CD4-positive, alpha-beta T cell (primary cell): ENCODE measurements at regions not wholly inside any gene's neighbourhood (a gene's known extent, or its start where the extent isn't known, plus 50 kb on each side); places are given as distances from the start of the nearest gene placed in this dataset.

ENCODE experiments used
- ATAC-seq: fragments of 200-7000 bp; cut with Tn5 transposase; one replicate; pipeline ENCODE4 v1.10.0; 2022; ENCODE audit warnings: mild to moderate bottlenecking; ENCODE audit not compliant: poor library complexity
- CTCF ChIA-PET: fragments of 350-600 bp; sonication (Branson Sonifier 250); formaldehyde crosslinking; loops from one replicate; lab custom pipeline; 2021; ENCODE audit warnings: antibody characterized with exemption, inconsistent platforms; lab: Charles Lee
- POLR2A ChIA-PET: fragments of 350-600 bp; sonication (Branson Sonifier 250); formaldehyde crosslinking; loops from one replicate; lab custom pipeline; 2021; ENCODE audit warnings: antibody characterized with exemption, inconsistent platforms; lab: Charles Lee
- DNase-seq, 14 experiments: peaks; one replicate each; pipeline ENCODE4 v3.0.0-alpha.2; 2013 to 2020; ENCODE audit warnings: mixed read lengths in 2 of 14
- H3K27ac ChIP-seq, 2 donors: one replicate each; pipeline versions ENCODE4 v1.5.1 to v1.7.0; 2013; ENCODE audit warnings: low read length in 2 of 2, low read depth in 1 of 2, mild to moderate bottlenecking in 1 of 2
- H3K27me3 ChIP-seq, 2 experiments: 1 replicate in 1 of 2; 2 replicates in 1 of 2; pipeline versions ENCODE4 v1.6.1 to v1.7.0; 2013; ENCODE audit warnings: low read length in 2 of 2, control low read depth in 1 of 2, mild to moderate bottlenecking in 1 of 2, moderate library complexity in 1 of 2; ENCODE audit not compliant: insufficient read depth in 2 of 2, control insufficient read depth in 1 of 2
- H3K36me3 ChIP-seq: one replicate; pipeline ENCODE4 v1.6.1; 2013; ENCODE audit warnings: low read length, control low read depth; ENCODE audit not compliant: insufficient read depth
- H3K4me1 ChIP-seq: one replicate; pipeline ENCODE4 v1.6.1; 2013; ENCODE audit warnings: low read length, control low read depth; ENCODE audit not compliant: insufficient read depth
- H3K4me3 ChIP-seq: one replicate; pipeline ENCODE4 v1.5.1; 2013; ENCODE audit warnings: mild to moderate bottlenecking, low read length, moderate library complexity
- H3K9me3 ChIP-seq, 2 experiments: 1 replicate in 1 of 2; 2 replicates in 1 of 2; pipeline versions ENCODE4 v1.6.1 to v1.7.0; 2013; ENCODE audit warnings: low read length in 2 of 2, mild to moderate bottlenecking in 2 of 2, control low read depth in 1 of 2, moderate library complexity in 1 of 2; ENCODE audit not compliant: control insufficient read depth in 1 of 2, insufficient read depth in 1 of 2
- H3K27ac Mint-ChIP-seq: one replicate; pipeline ENCODE4 v1.8.0; 2020; ENCODE audit warnings: mixed read lengths
- H3K27me3 Mint-ChIP-seq: one replicate; pipeline ENCODE4 v1.8.0; 2021; ENCODE audit warnings: mixed read lengths
- H3K36me3 Mint-ChIP-seq: one replicate; pipeline ENCODE4 v1.8.0; 2021; ENCODE audit warnings: low read depth, mixed read lengths
- H3K4me1 Mint-ChIP-seq: one replicate; pipeline ENCODE4 v1.8.0; 2021; ENCODE audit warnings: low read depth, mixed read lengths
- H3K4me3 Mint-ChIP-seq: one replicate; pipeline ENCODE4 v1.8.0; 2020; ENCODE audit warnings: mild to moderate bottlenecking, mixed read lengths
- H3K9me3 Mint-ChIP-seq: one replicate; pipeline ENCODE4 v1.8.0; 2020; ENCODE audit warnings: mixed read lengths
- CTCF ChIP-seq: fragments of 200-600 bp; IDR thresholded peaks from one replicate; pipeline ENCODE4 v1.8.0; 2022; ENCODE audit warnings: antibody characterized with exemption, mild to moderate bottlenecking
- intact Hi-C, 2 experiments: fragments of 100-400 bp; cut with DNase I in 1 of 2; cut with micrococcal nuclease in 1 of 2; formaldehyde crosslinking; loops; one replicate each; pipeline versions ENCODE4 v1.15.1 to v1.9.0; 2023 to 2025; cut with DNase I, micrococcal nuclease

- no peaks in the 10 kb centered on the region for H3K4me1 Mint-ChIP-seq
- H3K9me3 Mint-ChIP-seq: peaks cover 2% of the 10 kb centered on the region
- no peak overlapping the region for H3K27ac Mint-ChIP-seq
- no peaks in the 10 kb centered on the region for H3K36me3 Mint-ChIP-seq
- H3K4me1 ChIP-seq: no peaks in the 10 kb centered on the region
- TF ChIP-seq CTCF: no peak
- H3K36me3 ChIP-seq: no peaks in the 10 kb centered on the region
- H3K9me3 ChIP-seq: peaks cover 0 to 1% of the 10 kb centered on the region in 2 experiments
- intact Hi-C loops: no loop called here
- ATAC-seq (no peak), DNase-seq (no peak)
- no peak overlapping the region for H3K4me3 ChIP-seq
- H3K27ac ChIP-seq: no peak overlapping the region
- no peak overlapping the region for H3K4me3 Mint-ChIP-seq
- no peaks in the 10 kb centered on the region for H3K27me3 Mint-ChIP-seq
- CTCF ChIA-PET: no interaction called here
- H3K27me3 ChIP-seq: no peaks in the 10 kb centered on the region
- POLR2A ChIA-PET: no interaction called here
These were observed 229.0 kb downstream of the TLE3 start for GRCh38 chr15:69868756-69869155.

- no peak for TF ChIP-seq CTCF
- ChIA-PET CTCF (no interaction called here), POLR2A (no interaction called here)
- Mint-ChIP-seq H3K4me3 (no peak overlapping the region), H3K27ac (no peak overlapping the region), H3K36me3 (no peaks in the 10 kb centered on the region), H3K4me1 (no peaks in the 10 kb centered on the region), H3K9me3 (peaks cover 7% of the 10 kb centered on the region), H3K27me3 (no peaks in the 10 kb centered on the region)
- Histone ChIP-seq H3K9me3 (peaks cover 2 to 6% of the 10 kb centered on the region in 2 experiments), H3K4me3 (no peak overlapping the region), H3K36me3 (no peaks in the 10 kb centered on the region), H3K27ac (no peak overlapping the region), H3K4me1 (no peaks in the 10 kb centered on the region), H3K27me3 (no peaks in the 10 kb centered on the region)
- ATAC-seq: no peak
- intact Hi-C loops: no loop called here
- no peak for DNase-seq
These were observed 228.4 kb downstream of the TLE3 start for GRCh38 chr15:69869291-69869690.

GRCh38 chr15:69869881-69870505 lies 227.7 kb downstream of the TLE3 start:
- DNase-seq: no peak
- no peak overlapping the region for H3K4me3 Mint-ChIP-seq
- ChIA-PET POLR2A (interaction anchor here (0.7 kb wide), 1 partner anchor 77 kb away, joined by 4 read pairs; no protein-coding TSS in a partner anchor), CTCF (no interaction called here)
- no peaks in the 10 kb centered on the region for H3K4me1 Mint-ChIP-seq
- no peak for TF ChIP-seq CTCF
- no peaks in the 10 kb centered on the region for H3K27me3 Mint-ChIP-seq
- H3K9me3 Mint-ChIP-seq: peaks cover 7% of the 10 kb centered on the region
- ATAC-seq: no peak
- Histone ChIP-seq H3K4me3 (no peak overlapping the region), H3K27me3 (no peaks in the 10 kb centered on the region), H3K36me3 (no peaks in the 10 kb centered on the region), H3K27ac (no peak overlapping the region), H3K9me3 (peaks cover 6 to 7% of the 10 kb centered on the region in 2 experiments), H3K4me1 (no peaks in the 10 kb centered on the region)
- no peak overlapping the region for H3K27ac Mint-ChIP-seq
- H3K36me3 Mint-ChIP-seq: no peaks in the 10 kb centered on the region
- intact Hi-C loops: no loop called here
